HL-60 (cell line): ENCODE measurements at regions not wholly inside any gene's neighbourhood (a gene's known extent, or its start where the extent isn't known, plus 50 kb on each side); places are given as distances from the start of the nearest gene placed in this dataset.

Experiments used
- CTCF ChIP-seq: IDR thresholded peaks from one replicate; pipeline ENCODE4 v1.5.1; 2011; ENCODE audit warnings: low read length, control low read depth, inconsistent platforms; ENCODE audit not compliant: insufficient read depth
- GABPA ChIP-seq: IDR thresholded peaks from 2 replicates; pipeline ENCODE4 v1.6.1; 2012; ENCODE audit warnings: low read depth
- POLR2AphosphoS5 ChIP-seq: IDR thresholded peaks from 2 replicates; pipeline ENCODE4 v1.6.1; 2012; ENCODE audit warnings: low read depth
- REST ChIP-seq: IDR thresholded peaks from 2 replicates; pipeline ENCODE4 v1.6.1; 2012; ENCODE audit warnings: low read depth; ENCODE audit not compliant: insufficient replicate concordance
- SPI1 ChIP-seq: IDR thresholded peaks from 2 replicates; pipeline ENCODE4 v1.6.1; 2012; ENCODE audit warnings: low read depth, mild to moderate bottlenecking, borderline replicate concordance

- no peak for TF ChIP-seq POLR2AphosphoS5
- no peak for TF ChIP-seq CTCF
- TF ChIP-seq GABPA = no peak
- TF ChIP-seq REST = no peak
- TF ChIP-seq SPI1 = no peak
Measured at GRCh38 chr2:105621038-105621437, 123.7 kb upstream of the NCK2 start.
